ENCODE measurements at regions not wholly inside any gene's neighbourhood (a gene's known extent, or its start where the extent isn't known, plus 50 kb on each side); places are given as distances from the start of the nearest gene placed in this dataset.

DNA sequence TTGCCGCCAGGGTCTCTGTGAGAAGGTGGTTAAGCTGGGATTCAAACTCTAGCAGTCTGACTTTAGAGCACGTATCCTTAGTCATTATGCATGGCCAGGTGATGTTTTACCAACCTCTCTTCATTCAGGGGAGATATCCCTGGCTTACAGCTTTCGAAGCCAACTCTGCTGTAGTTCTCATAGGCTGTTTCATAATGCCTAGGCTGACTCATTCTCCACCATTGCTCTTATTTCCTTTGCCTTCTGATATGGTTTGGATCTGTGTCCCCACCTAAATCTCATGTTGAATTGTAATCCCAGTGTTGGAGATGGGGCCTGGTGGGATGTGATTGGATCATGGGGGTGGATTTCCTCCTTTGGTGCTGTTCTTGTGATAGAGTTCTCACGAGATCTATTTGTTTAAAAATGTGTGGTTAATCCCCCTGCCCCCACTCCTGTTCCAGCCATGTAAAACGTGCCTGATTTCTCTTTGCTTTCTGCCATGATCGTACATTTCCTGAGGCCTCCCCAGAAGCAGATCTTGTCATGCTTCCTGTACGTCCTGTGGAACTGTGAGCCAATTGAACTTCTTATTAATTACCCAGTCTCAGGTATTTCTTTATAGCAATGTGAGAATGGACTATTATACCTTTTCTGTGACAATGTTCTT, 94.6 kb upstream of the MAN1A1 start:
- TF ChIP-seq, protein P1, sequence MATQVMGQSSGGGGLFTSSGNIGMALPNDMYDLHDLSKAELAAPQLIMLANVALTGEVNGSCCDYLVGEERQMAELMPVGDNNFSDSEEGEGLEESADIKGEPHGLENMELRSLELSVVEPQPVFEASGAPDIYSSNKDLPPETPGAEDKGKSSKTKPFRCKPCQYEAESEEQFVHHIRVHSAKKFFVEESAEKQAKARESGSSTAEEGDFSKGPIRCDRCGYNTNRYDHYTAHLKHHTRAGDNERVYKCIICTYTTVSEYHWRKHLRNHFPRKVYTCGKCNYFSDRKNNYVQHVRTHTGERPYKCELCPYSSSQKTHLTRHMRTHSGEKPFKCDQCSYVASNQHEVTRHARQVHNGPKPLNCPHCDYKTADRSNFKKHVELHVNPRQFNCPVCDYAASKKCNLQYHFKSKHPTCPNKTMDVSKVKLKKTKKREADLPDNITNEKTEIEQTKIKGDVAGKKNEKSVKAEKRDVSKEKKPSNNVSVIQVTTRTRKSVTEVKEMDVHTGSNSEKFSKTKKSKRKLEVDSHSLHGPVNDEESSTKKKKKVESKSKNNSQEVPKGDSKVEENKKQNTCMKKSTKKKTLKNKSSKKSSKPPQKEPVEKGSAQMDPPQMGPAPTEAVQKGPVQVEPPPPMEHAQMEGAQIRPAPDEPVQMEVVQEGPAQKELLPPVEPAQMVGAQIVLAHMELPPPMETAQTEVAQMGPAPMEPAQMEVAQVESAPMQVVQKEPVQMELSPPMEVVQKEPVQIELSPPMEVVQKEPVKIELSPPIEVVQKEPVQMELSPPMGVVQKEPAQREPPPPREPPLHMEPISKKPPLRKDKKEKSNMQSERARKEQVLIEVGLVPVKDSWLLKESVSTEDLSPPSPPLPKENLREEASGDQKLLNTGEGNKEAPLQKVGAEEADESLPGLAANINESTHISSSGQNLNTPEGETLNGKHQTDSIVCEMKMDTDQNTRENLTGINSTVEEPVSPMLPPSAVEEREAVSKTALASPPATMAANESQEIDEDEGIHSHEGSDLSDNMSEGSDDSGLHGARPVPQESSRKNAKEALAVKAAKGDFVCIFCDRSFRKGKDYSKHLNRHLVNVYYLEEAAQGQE (IDR thresholded peaks at IDR 0.05; ENCODE audit: insufficient read depth in 1 of 2, low read depth in 2 of 2, low read length in 2 of 2) = no peak
- TF ChIP-seq POLR2AphosphoS5 (IDR thresholded peaks at IDR 0.05; ENCODE audit: low read depth, low read length) = no peak
- no peak for TF ChIP-seq FOXP2 (optimal IDR thresholded peaks at IDR 0.05; ENCODE audit: borderline replicate concordance, extremely low read depth, extremely low read length, insufficient read depth)
- TF ChIP-seq TAF1 (IDR thresholded peaks at IDR 0.05; ENCODE audit: borderline replicate concordance, insufficient read depth, low read length) = no peak

DNA sequence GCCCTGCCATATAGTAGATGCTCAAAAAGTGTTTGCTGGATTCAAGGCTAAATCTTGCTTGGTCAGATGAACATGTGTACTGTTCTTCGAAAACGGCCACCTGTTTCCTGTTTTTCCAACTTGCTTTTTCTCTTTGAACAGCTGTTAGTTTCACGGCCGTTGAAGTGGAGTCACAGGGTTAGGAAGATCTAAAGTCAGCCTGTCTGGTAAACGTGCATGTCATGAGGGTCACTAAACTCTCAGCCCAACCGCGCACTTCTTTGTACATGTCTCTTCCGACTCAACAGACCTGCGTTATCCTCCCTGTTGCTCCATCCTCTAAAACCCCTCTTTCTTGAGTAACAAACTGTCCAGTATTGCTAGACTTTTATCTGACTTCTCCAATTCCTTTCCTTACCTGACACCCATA, 93.2 kb upstream of the MAN1A1 start:
- TF ChIP-seq FOXP2 (optimal IDR thresholded peaks at IDR 0.05; ENCODE audit: borderline replicate concordance, extremely low read depth, extremely low read length, insufficient read depth) (no peak), POLR2AphosphoS5 (IDR thresholded peaks at IDR 0.05; ENCODE audit: low read depth, low read length) (no peak), TAF1 (IDR thresholded peaks at IDR 0.05; ENCODE audit: borderline replicate concordance, insufficient read depth, low read length) (no peak), SIN3A (IDR thresholded peaks at IDR 0.05; ENCODE audit: borderline replicate concordance, insufficient read depth, low read length) (no peak)
- TF ChIP-seq, protein P1 (IDR thresholded peaks at IDR 0.05; ENCODE audit: insufficient read depth in 1 of 2, low read depth in 2 of 2, low read length in 2 of 2) = no peak

DNA sequence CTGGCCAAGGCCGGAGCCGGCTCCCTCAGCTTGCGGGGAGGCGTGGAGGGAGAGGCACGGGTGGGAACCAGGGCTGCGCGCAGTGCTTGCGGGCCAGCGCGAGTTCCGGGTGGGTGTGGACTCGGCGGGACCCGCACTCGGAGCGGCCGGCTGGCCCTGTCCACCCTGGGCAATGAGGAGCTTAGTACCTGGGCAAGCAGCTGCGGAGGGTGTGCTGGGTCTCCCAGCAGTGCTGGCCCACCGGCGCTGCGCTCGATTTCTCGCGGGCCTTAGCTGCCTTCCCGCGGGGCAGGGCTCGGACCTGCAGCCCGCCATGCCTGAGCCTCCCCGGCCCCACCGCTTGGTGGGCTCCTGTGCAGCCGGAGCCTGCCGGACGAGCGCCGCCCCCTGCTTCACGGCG, 91.4 kb upstream of the MAN1A1 start:
- TF ChIP-seq FOXP2 (optimal IDR thresholded peaks at IDR 0.05; ENCODE audit: borderline replicate concordance, extremely low read depth, extremely low read length, insufficient read depth) (no peak), TAF1 (IDR thresholded peaks at IDR 0.05; ENCODE audit: borderline replicate concordance, insufficient read depth, low read length) (no peak), POLR2AphosphoS5 (IDR thresholded peaks at IDR 0.05; ENCODE audit: low read depth, low read length) (no peak), SIN3A (IDR thresholded peaks at IDR 0.05; ENCODE audit: borderline replicate concordance, insufficient read depth, low read length) (no peak)
- TF ChIP-seq, protein P1 (IDR thresholded peaks at IDR 0.05; ENCODE audit: insufficient read depth in 1 of 2, low read depth in 2 of 2, low read length in 2 of 2) = no peak

DNA sequence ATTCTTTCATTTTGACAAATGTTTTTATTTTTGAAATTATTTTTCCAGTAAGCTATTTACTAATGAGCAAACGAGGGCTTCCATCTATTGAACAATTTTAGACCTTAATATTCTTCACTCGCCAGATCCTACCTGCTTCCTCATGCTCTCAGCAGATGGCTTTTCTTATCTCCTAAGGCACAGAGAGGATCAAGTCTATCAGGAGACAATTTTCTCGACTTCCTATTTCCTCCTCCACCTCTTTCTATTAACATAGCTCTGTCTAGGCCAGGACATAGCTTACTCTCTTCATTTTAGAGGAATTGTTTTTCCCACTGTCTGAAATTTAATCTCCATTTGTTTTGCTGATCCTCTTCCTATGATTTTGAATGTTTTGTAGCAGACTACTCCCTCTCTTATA, 87.0 kb upstream of the MAN1A1 start:
- TF ChIP-seq, protein P1 (IDR thresholded peaks at IDR 0.05; ENCODE audit: insufficient read depth in 1 of 2, low read depth in 2 of 2, low read length in 2 of 2) = no peak
- TF ChIP-seq SIN3A (IDR thresholded peaks at IDR 0.05; ENCODE audit: borderline replicate concordance, insufficient read depth, low read length) (no peak), TAF1 (IDR thresholded peaks at IDR 0.05; ENCODE audit: borderline replicate concordance, insufficient read depth, low read length) (no peak), POLR2AphosphoS5 (IDR thresholded peaks at IDR 0.05; ENCODE audit: low read depth, low read length) (no peak), FOXP2 (optimal IDR thresholded peaks at IDR 0.05; ENCODE audit: borderline replicate concordance, extremely low read depth, extremely low read length, insufficient read depth) (no peak)

All from PFSK-1 (cell line).